ENCODE measurements at regions not wholly inside any gene's neighbourhood (a gene's known extent, or its start where the extent isn't known, plus 50 kb on each side); places are given as distances from the start of the nearest gene placed in this dataset.

GRCh38 chr2:120403261-120403660 lies 57.3 kb downstream of the INHBB start:
- TF ChIP-seq, protein P1, sequence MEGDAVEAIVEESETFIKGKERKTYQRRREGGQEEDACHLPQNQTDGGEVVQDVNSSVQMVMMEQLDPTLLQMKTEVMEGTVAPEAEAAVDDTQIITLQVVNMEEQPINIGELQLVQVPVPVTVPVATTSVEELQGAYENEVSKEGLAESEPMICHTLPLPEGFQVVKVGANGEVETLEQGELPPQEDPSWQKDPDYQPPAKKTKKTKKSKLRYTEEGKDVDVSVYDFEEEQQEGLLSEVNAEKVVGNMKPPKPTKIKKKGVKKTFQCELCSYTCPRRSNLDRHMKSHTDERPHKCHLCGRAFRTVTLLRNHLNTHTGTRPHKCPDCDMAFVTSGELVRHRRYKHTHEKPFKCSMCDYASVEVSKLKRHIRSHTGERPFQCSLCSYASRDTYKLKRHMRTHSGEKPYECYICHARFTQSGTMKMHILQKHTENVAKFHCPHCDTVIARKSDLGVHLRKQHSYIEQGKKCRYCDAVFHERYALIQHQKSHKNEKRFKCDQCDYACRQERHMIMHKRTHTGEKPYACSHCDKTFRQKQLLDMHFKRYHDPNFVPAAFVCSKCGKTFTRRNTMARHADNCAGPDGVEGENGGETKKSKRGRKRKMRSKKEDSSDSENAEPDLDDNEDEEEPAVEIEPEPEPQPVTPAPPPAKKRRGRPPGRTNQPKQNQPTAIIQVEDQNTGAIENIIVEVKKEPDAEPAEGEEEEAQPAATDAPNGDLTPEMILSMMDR (IDR thresholded peaks at IDR 0.05; ENCODE audit: insufficient read depth, low read depth, low read length): no peak
- TF ChIP-seq EZH2 (IDR thresholded peaks at IDR 0.05; ENCODE audit: insufficient read depth, low read length): no peak
- H2AFZ ChIP-seq (ENCODE audit: low read depth, low read length): no peak overlapping the region
- H3K9ac ChIP-seq (ENCODE audit: low read length): no peak overlapping the region
- FAIRE-seq (no peak), DNase-seq (ENCODE audit: low read depth) (no peak)
- peaks cover 60% of the 10 kb centered on the region for H3K27me3 Mint-ChIP-seq (ENCODE audit: low read depth, unreplicated experiment)
- H3K4me1 Mint-ChIP-seq (ENCODE audit: low read depth, unreplicated experiment): peaks cover 8% of the 10 kb centered on the region
- H3K4me3 Mint-ChIP-seq (ENCODE audit: unreplicated experiment): no peak overlapping the region
- H4K20me1 ChIP-seq (ENCODE audit: insufficient read depth, low read length): no peaks in the 10 kb centered on the region
- H3K9me3 ChIP-seq (ENCODE audit: insufficient read depth, low read depth, low read length): no peaks in the 10 kb centered on the region
- no peak overlapping the region for H3K4me3 ChIP-seq (ENCODE audit: insufficient read depth, low read depth, low read length)
- H3K79me2 ChIP-seq (ENCODE audit: insufficient read depth, low read length): no peaks in the 10 kb centered on the region
- no peaks in the 10 kb centered on the region for H3K36me3 ChIP-seq (ENCODE audit: insufficient read depth, low read length)
- peaks cover 12% of the 10 kb centered on the region for H3K4me1 ChIP-seq (ENCODE audit: insufficient read depth, low read length)
- no peak overlapping the region for H3K4me2 ChIP-seq (ENCODE audit: low read length)
- H3K9me3 Mint-ChIP-seq (ENCODE audit: unreplicated experiment): no peaks in the 10 kb centered on the region
- H3K27ac ChIP-seq (ENCODE audit: low read depth, low read length): no peak overlapping the region
- no peak overlapping the region for H3K27ac Mint-ChIP-seq (ENCODE audit: unreplicated experiment)
- peaks cover 9% of the 10 kb centered on the region for H3K27me3 ChIP-seq (ENCODE audit: insufficient read depth, low read length)
- H3K36me3 Mint-ChIP-seq (ENCODE audit: low read depth, unreplicated experiment): no peaks in the 10 kb centered on the region

DNA sequence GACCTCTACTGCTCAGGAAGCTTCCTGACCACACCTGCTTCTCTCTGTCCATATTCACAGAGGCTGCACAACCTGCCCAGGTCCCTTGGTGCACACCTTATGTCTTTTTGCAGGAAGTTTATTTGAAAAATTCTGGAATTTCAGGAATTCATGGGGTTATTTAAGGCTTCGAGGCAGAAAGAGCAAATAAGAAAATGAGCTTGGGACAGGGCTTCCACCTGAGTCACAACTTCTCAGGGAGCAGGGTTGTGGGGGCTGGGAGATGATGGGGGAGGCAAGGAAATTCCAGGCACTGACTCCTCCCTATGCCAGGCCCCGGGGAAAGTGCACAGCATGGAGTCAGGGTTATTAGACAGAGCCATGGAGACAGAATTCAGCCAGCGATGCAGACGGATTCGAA lies 57.7 kb downstream of the INHBB start:
- peaks cover 9% of the 10 kb centered on the region for H3K4me1 ChIP-seq (ENCODE audit: insufficient read depth, low read length)
- no peak overlapping the region for H3K4me3 Mint-ChIP-seq (ENCODE audit: unreplicated experiment)
- H3K9me3 Mint-ChIP-seq (ENCODE audit: unreplicated experiment): no peaks in the 10 kb centered on the region
- H4K20me1 ChIP-seq (ENCODE audit: insufficient read depth, low read length): no peaks in the 10 kb centered on the region
- H3K36me3 Mint-ChIP-seq (ENCODE audit: low read depth, unreplicated experiment): no peaks in the 10 kb centered on the region
- peaks cover 9% of the 10 kb centered on the region for H3K27me3 ChIP-seq (ENCODE audit: insufficient read depth, low read length)
- H3K79me2 ChIP-seq (ENCODE audit: insufficient read depth, low read length): no peaks in the 10 kb centered on the region
- peaks cover 5% of the 10 kb centered on the region for H3K4me1 Mint-ChIP-seq (ENCODE audit: low read depth, unreplicated experiment)
- DNase-seq (ENCODE audit: low read depth): no peak
- no peak overlapping the region for H3K9ac ChIP-seq (ENCODE audit: low read length)
- H3K9me3 ChIP-seq (ENCODE audit: insufficient read depth, low read depth, low read length): no peaks in the 10 kb centered on the region
- H2AFZ ChIP-seq (ENCODE audit: low read depth, low read length): no peak overlapping the region
- no peak overlapping the region for H3K4me2 ChIP-seq (ENCODE audit: low read length)
- no peak for FAIRE-seq
- H3K27ac Mint-ChIP-seq (ENCODE audit: unreplicated experiment): peak overlapping the region; percentile 69
- H3K36me3 ChIP-seq (ENCODE audit: insufficient read depth, low read length): no peaks in the 10 kb centered on the region
- H3K4me3 ChIP-seq (ENCODE audit: insufficient read depth, low read depth, low read length): no peak overlapping the region
- no peak overlapping the region for H3K27ac ChIP-seq (ENCODE audit: low read depth, low read length)
- TF ChIP-seq, protein P1 (IDR thresholded peaks at IDR 0.05; ENCODE audit: insufficient read depth, low read depth, low read length): no peak
- no peak for TF ChIP-seq EZH2 (IDR thresholded peaks at IDR 0.05; ENCODE audit: insufficient read depth, low read length)
- peaks cover 57% of the 10 kb centered on the region for H3K27me3 Mint-ChIP-seq (ENCODE audit: low read depth, unreplicated experiment)

GRCh38 chr2:120404274-120404673 lies 58.3 kb downstream of the INHBB start:
- TF ChIP-seq EZH2 (IDR thresholded peaks at IDR 0.05; ENCODE audit: insufficient read depth, low read length): no peak
- TF ChIP-seq, protein P1 (IDR thresholded peaks at IDR 0.05; ENCODE audit: insufficient read depth, low read depth, low read length): no peak
- Mint-ChIP-seq H3K4me1 (ENCODE audit: low read depth, unreplicated experiment) (peaks cover 5% of the 10 kb centered on the region), H3K36me3 (ENCODE audit: low read depth, unreplicated experiment) (no peaks in the 10 kb centered on the region), H3K9me3 (ENCODE audit: unreplicated experiment) (no peaks in the 10 kb centered on the region), H3K27me3 (ENCODE audit: low read depth, unreplicated experiment) (peaks cover 54% of the 10 kb centered on the region), H3K27ac (ENCODE audit: unreplicated experiment) (no peak overlapping the region), H3K4me3 (ENCODE audit: unreplicated experiment) (no peak overlapping the region)
- Histone ChIP-seq H3K9me3 (ENCODE audit: insufficient read depth, low read depth, low read length) (no peaks in the 10 kb centered on the region), H3K36me3 (ENCODE audit: insufficient read depth, low read length) (no peaks in the 10 kb centered on the region), H3K9ac (ENCODE audit: low read length) (no peak overlapping the region), H3K27me3 (ENCODE audit: insufficient read depth, low read length) (peaks cover 9% of the 10 kb centered on the region), H3K79me2 (ENCODE audit: insufficient read depth, low read length) (no peaks in the 10 kb centered on the region), H3K27ac (ENCODE audit: low read depth, low read length) (no peak overlapping the region), H3K4me2 (ENCODE audit: low read length) (no peak overlapping the region), H2AFZ (ENCODE audit: low read depth, low read length) (no peak overlapping the region), H3K4me3 (ENCODE audit: insufficient read depth, low read depth, low read length) (no peak overlapping the region), H3K4me1 (ENCODE audit: insufficient read depth, low read length) (peaks cover 5% of the 10 kb centered on the region), H4K20me1 (ENCODE audit: insufficient read depth, low read length) (no peaks in the 10 kb centered on the region)
- FAIRE-seq: no peak
- no peak for DNase-seq (ENCODE audit: low read depth)

All from astrocyte (in vitro differentiated cells and primary cell).